8988T (cell line): ENCODE measurements at regions not wholly inside any gene's neighbourhood (a gene's known extent, or its start where the extent isn't known, plus 50 kb on each side); places are given as distances from the start of the nearest gene placed in this dataset.

ENCODE experiments used
- DNase-seq: peaks from one replicate; pipeline ENCODE4 v3.0.0; 2011

DNA sequence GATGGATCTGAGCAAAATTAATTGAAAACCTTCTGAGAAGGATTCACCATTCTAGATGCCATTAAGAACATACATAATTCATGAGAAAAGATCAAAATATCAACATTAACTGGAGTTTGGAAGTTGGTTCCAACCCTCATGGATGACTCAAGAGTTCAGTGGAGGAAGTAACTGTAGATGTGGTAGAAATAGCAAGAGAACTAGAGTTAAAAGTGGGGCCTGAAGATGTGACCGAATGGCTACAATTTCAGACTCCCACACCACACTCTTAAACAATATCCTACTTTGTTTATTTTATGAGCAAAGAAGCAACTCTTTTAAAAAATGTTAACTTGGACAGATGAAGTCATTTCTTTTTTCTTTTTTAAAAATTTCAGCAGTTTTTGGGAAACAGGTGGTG is 354.3 kb downstream of the KLF12 start:
- no peak for DNase-seq

DNA sequence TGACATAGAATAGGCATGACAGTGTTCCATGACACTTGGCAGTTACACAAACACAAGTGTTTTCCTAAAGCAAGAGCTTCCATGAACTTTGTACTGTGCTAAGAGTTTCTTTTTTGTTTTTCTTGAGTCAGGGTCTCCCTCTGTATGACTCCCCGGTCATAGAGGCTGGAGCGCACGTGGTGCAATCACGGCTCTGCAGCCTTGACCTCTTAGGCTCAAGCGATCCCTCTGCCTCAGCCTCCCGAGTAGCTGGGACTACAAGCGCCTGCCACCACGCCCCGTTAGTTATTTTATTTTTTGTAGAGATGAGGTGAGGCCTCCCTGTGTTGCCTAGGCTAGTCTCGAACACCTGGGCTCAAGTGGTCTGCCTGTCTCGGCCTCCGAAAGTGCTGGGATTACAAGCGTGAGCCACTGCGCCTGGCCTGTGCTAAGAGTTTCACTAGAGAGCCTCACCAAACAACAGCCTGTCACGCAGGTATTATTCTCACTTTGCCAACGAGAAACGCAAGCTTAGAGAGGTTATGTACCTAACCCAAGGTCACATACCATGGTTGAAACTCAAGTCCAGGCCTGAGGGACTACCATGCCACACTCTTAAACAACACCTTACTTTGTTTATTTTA is 355.9 kb downstream of the KLF12 start:
- no peak for DNase-seq

DNA sequence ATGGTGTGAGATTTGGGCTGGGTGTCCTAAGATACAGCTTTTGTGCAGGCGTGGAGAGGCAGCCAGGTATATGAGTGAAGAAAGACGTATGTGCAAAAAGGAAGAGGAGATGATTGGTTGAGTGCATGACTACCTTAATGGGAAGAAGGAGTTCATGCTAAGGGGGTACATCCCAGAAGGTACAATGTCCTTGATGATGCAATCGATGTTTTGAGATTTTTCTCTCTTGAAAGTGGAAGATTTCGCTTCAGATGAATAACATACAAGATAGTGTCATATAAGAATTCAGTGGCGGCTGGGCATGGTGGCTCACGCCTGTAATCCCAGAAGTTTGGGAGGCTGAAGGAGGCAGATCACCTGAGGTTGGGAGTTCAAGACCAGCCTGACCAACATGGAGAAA is 357.1 kb downstream of the KLF12 start:
- DNase-seq: no peak

DNA sequence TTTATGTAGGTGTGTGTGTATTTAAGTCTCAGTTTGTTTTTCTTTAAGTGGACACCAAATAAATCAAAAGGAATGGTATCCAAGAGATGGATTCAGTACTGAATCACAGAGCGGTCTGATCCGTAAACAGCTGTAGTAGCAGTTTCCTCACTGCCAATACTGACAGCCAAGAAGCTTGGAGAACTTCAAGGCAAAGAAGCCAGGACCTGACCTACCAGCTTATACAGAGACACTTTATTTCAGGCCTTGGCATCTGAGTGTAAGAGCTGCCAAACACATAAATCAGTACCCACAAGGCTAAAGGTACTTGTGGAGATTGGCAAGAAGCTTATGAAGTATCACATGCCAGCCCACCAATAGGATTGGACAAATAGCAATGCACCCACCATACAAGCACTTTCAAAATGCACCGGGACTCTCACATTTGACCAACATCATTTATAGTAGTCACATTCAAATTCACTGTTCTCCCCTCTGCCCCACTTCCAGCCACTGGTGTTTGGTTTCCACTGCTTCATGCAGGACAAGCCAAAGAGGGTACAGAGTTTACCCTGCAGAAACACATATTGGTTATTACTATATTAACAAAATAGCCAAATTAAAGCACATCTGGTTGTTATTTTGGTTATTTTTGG is 357.9 kb downstream of the KLF12 start:
- no peak for DNase-seq

DNA sequence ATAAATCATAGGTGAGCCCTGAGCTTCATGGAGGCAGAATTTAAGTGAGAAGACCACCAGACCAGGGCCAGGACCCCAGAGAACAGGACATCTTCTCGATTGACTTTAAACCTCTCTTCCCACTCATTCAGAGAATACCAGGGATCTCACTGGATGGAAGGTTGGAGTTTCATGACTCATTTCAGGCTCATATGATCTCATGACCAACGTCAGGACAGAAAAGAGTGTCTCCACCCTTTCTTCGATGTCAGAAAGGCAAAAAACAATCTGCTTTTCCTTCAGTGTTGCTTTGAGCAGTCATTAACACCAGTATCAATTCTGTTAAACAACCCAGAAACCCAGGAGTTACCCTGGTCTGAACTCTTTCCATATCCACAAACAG is 361.0 kb downstream of the KLF12 start:
- DNase-seq: no peak

DNA sequence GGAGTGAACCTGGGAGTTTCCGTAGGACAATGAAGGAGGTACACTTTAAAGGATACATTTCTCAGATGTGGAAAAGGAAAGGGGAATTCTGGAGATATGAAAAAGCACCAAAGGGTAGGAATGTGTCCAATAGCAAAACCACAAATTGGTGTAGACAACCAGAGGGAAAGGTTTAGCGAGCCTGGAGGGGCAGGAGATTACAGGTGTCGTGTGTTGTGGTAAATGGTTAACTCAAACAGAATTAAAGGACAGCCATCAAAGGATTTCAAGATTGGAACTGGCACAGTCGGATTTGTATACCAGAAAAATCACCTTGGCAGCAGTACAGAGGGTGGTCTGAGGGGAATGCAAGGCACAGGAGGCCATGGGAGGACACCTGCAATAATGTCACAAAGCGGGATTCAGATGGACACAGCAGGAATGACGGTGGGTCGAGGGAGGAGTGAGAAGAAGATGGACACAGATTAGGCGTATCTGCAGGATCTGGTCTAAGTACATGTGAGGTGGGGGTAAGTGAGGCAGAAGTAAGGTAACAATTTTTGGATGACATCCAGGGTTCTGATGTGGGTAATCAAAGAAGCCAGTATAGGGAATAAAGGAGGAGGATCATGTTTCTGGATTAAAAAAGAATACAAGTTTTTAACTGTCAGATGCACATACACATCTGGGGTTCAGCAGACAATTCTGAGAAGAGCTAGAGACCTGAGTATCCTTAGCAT is 361.6 kb downstream of the KLF12 start:
- DNase-seq: no peak

DNA sequence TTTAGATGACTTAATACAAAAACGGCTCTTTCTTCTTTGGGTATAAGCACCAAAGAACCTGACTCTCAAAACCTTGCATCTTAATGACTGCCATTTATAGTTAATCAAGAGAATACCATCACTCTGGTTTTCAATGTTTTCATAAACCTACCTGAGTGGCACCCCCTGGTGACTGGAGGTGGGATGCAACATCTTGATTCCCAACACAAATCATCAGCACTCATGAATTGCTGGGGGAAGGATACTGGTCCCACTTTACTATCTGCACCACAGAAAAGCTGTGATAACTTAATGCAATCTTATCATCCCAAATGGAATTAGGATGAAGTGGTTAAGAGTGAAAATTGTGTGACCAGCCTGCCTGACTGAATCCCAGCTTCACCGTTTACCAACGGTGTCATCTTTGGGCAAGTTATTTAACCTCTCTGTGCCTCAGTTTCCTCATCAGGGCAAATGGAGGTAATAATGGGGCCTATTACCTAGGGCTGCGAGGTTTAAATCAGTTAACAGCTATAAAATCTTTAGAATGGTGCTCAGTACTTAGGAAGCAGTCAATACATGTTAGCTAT is 366.4 kb downstream of the KLF12 start:
- no peak for DNase-seq

DNA sequence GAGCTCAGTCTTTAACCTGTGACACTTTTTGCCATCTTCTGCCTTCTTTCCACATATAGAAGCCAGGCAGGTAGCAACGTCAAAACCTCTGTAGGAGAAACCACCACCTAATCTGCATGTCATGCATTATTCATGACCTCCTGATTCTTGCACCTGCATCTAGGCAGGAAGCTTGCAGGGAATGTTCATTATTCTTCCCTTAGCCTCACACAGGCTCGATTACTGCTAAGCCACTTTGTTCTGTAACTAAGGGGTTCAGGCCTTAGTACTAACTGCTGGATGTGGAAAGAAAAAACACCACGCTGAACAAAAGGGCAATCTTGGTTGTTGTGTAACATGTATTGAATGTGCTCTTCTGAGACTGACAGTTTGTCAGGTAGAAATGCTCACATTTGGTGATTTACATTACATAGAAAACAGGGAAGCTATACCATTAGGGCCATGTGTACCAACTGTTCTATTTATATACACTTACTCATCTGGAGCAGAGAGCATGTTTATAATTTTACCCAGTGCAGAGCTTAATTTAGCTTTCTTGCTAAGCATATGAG is 366.9 kb downstream of the KLF12 start:
- DNase-seq: no peak

DNA sequence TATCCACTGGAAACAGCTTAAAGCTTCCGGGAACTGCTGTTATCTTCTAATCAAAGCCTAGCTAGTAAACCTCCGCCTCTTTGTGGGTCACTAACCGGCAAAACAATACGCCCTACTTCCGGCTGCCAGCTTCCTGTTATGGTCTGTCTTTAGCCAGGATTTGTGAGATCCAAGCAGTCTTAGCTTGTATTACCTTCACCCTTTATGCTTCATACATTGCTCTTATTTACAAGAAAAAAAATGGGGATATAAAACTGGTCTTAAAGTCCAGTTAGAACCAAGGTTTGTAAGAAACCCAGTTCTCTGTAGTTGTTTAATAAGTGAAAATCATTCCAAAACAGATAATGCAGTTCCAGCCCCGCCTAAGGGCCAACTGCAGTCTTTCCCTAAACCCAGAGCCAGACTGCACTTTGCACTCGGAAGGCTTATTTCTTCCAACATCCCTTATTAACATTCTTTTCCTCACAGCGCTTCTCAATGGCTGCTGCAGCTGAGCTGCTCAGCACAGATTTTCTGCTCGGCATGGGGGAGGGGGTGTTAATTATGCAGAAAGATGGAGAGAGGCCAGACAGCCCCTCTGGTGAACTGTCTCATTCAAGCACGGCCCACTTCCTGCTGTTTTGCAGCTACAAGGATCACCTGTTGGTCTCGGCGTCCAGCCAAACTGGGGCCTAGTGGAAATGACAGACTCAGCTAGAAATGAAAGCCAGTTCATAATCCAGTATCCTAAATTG is 368.4 kb downstream of the KLF12 start:
- no peak for DNase-seq

DNA sequence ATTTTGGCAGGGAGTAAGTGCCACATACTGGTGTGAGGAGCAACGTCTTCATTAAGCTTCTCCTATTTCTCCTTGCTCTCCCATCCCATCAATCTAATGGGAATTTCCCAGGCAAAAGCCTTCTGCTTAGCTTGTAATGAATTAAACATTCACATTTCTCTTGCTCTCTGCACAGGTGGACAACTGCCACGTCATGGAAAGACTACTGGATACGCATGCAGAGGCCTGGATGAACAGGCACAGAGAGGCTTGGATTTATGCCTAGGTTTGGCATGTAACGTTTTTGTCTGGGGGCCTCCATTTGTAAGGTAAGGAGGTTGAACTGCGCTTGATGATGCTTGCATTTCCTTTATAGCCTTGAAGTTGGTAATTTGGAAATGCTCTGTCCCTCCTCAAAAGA is 374.8 kb downstream of the KLF12 start:
- no peak for DNase-seq

DNA sequence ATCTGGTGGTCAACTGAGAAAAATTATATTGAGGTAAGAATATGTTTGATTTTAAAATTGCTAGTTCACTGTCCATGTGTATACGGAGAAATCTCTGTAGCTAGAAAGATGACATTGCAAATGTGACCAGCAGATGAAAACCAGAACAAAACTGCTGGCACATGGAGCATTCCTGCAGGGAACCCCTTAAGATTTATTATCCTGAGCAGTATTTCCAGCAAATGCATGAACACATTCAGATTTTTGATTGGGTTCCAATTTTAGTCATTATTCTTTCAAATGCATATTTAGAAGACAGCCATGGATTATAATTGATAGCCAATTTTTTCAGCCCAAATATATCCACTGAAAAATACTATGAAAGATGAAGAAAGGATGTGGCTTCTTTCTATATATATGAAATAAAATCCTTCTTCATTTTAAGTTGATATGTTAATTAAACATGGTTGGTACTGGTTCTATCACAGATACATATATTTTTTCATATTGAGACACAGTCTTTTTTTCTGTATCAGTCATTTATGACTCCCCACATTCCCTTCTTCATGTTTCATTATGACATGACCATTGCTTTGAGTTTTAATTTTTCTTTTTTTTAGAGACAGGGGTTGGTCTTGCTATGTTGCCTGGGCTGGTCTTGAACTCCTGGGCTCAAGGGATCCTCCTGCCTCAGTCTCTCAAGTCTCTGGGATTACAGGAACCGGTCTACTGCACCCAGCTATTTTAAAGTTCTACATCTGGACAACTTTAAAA is 376.5 kb downstream of the KLF12 start:
- no peak for DNase-seq

DNA sequence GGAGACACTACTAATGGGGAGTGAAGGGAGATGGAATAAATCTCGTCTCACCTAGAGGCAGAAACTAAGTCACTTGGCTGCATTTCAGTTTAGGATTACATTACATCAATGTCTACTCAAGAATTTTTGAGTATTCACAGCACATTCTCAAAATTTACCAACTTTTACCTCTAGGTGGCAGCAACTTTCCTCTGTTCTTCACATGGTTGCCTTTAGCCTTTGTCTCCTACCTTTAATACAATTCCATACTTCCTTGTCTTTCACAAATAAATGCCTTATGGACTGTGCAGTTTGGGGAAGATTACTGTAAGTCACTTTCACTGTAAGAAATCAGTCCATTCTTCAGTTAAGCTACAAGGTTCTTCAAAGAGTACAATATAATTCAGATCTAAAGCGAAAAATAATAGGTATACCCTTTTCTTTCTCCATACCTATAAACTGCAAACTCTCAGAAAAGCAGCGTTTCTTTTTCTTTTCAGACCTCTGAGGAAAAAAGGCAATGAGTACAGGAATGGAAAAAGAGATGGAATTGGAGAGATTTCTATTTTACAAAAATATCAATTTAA is 379.4 kb downstream of the KLF12 start:
- no peak for DNase-seq

DNA sequence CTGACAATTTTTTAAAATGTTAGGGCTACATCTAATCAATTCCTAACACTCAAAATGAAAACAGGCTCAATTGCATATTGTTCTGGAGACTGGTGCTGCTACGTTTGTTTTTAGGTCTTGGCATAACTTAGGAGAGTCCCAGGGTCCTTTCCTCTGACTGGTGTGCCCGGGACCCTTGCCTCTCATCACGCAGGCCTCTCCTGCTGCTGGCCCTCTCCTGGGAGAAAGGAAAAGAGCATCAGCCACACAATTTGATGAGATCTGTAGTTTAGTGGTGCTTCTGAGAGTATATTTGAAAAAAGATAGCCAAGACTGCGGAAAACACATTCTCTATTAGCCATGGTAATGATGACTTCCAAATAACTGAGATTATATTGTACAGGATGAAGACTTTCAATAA is 380.0 kb downstream of the KLF12 start:
- no peak for DNase-seq

DNA sequence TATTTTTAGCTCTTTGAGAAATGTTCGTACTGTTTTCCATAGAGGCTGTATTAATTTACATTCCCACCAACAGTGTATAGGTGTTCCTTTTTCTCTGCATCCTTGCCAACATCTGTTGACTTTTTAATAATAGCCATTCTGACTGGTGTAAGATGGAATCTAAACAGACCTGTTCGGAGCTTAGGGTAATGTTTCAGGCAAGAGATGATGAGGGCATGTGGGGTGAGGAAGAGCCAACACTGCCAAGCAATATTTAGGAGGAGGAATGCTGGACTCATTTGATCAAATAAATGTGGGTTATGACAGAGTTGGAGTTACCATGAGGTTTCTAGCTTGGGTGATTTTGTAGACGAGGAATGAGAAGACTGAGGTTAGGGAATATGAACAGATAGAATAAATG is 382.9 kb downstream of the KLF12 start:
- no peak for DNase-seq

DNA sequence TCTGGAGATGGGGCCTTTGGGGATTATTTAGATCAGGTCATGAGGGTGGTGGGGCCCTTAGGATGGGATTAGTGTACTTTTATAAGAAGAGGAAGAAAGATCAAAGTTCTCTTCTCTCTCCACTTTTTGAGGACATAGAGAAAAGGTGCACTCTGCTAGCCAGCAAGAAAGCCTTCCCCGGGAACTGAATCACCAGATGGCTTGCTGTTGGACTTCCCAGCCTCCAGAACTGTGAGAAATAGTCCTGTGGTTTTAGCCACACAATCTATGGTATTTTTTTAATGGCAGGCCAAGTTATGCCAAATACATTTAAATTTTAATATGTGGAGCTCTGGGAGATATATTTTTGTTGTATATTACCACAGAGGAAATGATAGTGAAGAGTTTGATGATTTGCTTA is 385.8 kb downstream of the KLF12 start:
- no peak for DNase-seq

DNA sequence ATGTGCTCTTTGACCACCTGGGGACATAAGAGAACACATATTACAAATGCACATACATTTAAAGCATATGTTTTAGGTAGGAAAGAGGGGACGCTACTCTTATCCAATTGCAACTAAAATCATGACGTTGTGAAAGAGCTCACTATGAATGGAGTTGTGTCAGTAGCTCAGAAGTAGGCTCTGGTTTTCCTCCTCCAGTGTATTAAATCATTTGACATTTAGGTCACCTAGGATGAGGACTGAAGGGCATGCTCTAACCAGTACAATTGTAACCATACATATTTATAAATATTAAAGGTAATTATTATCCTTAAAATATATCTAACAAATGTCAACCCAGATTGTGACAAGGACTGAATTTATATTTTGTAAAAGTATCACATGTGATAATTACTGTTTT is 389.0 kb downstream of the KLF12 start:
- DNase-seq: no peak

DNA sequence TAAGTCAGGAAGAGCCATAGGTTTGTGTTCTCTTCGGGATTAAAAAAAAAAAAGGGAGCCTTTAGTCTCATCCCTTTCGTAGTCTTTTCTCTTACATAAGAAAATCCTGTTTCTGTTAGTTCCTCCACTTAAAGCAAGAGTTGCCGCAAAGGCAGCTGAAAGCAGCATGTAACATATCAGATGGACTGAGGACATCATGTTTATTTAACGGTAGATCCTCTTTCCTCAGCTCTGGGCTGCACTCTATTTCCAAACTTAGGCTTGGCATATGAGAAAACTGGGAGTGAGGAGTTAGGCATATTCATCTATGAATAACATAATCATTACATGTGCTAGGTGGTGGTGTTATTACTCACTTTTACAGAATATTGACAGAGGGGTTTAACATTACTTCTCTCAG is 391.2 kb downstream of the KLF12 start:
- DNase-seq: no peak

DNA sequence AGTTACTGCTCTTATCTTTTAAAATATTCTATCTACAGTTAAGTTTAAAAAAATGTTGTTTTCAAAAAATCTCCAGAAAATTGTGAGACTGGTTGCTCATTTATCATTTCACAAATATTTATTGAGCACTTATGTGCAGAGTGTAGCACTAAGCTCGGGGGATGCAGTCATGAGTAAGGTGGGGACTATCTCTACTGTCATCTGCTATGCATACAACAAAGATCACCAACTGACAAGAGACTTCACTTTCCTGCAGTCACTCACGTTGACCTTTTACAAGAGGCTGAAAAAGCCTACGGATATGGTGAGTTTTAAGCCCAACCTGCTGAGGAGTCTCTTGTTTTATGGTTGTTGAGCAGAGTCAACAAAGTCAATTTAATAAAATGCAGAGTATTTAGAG is 392.5 kb downstream of the KLF12 start:
- DNase-seq: no peak

DNA sequence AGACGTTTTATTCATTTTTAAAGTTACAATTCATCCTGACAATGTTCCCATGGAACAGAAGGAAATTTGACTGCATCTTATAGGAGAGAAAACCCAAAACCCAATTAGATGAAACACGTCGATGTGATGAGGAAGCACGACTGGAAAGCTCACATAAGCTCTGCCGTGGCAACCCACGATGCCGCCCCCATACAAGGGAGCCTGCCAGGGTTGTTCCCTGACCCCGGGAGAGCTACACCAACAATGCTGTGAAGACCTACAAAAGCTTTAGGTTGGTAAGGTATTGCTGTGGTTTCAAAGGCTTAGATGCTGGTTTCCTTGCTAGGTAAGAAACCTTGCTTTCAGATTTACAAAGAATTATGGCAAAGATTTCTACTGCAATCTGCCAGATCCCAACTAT is 393.1 kb downstream of the KLF12 start:
- no peak for DNase-seq

DNA sequence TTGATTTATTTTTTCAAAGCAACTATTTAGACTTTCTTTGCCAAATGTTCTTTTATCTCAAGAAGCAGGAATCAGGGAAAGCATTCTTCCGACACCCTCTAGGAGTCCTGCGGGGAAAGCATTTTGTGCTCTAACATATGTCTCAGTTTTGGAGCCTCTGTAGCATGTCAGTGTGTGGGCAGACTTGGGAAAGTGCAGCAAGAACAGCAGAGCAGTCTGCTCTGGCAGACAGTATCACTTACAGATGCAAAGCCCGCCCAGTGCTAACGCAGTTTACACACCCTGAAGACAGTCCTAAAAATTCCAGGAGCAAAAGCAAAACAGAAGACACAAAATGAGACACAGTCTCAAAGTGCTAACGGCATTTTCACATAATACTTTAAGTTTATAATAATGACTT is 393.5 kb downstream of the KLF12 start:
- no peak for DNase-seq

DNA sequence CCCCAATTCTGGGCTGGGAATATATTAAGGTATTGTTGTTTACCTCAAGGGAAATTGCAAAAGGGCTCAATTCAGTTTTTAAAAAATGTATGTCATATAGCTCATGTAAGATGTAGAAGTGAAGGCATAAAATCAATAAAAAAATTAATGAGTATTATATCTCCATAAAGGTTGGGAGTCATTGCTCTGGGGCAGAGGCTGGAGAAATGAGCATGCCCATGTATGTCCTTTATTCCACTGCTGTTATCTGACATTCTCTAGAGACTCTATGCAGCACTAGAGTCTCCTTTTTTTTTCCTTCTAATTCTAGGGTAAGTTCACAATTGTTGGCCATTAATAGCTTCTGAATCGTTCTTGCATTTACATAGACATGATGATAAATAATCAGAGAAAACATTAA is 394.8 kb downstream of the KLF12 start:
- DNase-seq: no peak

DNA sequence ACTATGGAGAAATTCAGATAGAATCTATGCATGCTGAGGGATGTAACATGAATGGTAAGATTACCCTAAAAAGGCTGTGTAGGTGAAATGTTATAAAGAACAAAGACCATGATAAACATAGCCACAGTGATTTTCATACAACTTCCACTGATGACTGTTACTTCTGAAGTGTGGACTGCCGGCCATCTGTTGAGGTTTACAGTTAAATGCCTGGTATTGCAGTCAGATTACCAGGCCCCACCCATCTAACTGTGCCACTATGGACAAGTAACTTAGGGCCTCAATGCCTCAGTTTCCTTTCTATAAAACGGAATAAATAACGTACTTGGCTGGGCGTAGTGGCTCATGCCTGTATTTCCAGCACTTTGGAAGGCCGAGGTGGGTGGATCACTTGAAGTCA is 395.6 kb downstream of the KLF12 start:
- DNase-seq: no peak
